DND-41 (cell line): ENCODE measurements at regions not wholly inside any gene's neighbourhood (a gene's known extent, or its start where the extent isn't known, plus 50 kb on each side); places are given as distances from the start of the nearest gene placed in this dataset.

Source experiments
- CTCF ChIP-seq: IDR thresholded peaks from 2 replicates; pipeline ENCODE4 v1.5.1; 2012; ENCODE audit warnings: borderline replicate concordance, low read length, moderate library complexity, mild to moderate bottlenecking; ENCODE audit not compliant: poor library complexity, severe bottlenecking; ENCODE audit errors: extremely low read depth
- EZH2 ChIP-seq: IDR thresholded peaks from 3 replicates; pipeline ENCODE4 v1.6.1; 2012; ENCODE audit warnings: borderline replicate concordance, low read depth, mild to moderate bottlenecking, moderate library complexity, low read length, inconsistent platforms; ENCODE audit not compliant: severe bottlenecking

DNA sequence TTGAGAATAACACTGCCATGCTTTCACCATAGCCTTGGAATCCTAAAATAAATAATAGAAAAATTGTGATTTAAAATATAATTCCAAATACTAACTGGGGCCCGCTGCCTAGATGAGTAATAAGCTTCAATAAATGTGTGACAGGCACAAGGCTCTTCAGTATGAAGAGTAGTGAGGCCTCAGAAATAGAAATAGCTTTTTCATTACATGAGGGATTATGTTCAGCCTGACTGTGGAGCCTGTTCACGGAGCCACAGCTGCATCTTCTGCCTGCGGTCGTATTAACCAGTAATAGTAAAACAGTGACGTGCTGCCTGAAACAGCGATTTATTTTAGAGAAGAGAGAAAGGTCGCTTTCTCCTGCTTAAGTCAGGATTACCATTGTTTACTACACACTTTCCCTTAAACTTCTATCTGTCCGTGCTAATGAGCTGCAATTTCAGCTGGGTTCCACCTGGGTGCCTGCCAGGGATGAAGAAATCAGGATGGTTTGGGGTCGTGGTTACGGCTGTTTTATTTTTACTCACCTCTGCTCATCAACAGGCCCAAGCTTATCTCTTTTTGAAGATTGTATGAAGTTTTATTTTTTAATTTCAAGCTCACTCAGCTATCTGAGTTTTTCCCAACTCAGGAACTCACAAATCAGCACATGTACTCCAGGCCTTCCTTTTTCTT, 284.9 kb upstream of the WWC1 start:
- TF ChIP-seq CTCF (no peak), EZH2 (no peak)
